ENCODE measurements at regions not wholly inside any gene's neighbourhood (a gene's known extent, or its start where the extent isn't known, plus 50 kb on each side); places are given as distances from the start of the nearest gene placed in this dataset.

- DNase-seq (ENCODE audit: low read depth in 3 of 3): no peak
Observed at GRCh38 chr2:128401680-128402079, 83.0 kb upstream of the HS6ST1 start.

GRCh38 chr2:128402911-128403670, 84.4 kb upstream of the HS6ST1 start:
- no peak for DNase-seq (ENCODE audit: low read depth in 3 of 3)

- DNase-seq (ENCODE audit: low read depth in 3 of 3): no peak
Observed at GRCh38 chr2:128403814-128404708, 85.4 kb upstream of the HS6ST1 start.

GRCh38 chr2:128404709-128405466, 86.2 kb upstream of the HS6ST1 start:
- DNase-seq (ENCODE audit: low read depth in 3 of 3): no peak

- DNase-seq (ENCODE audit: low read depth in 3 of 3): no peak
Observed at GRCh38 chr2:128405467-128405900, 86.8 kb upstream of the HS6ST1 start.

GRCh38 chr2:128405981-128406613, 87.4 kb upstream of the HS6ST1 start:
- no peak for DNase-seq (ENCODE audit: low read depth in 3 of 3)

GRCh38 chr2:128406736-128407554, 88.3 kb upstream of the HS6ST1 start:
- DNase-seq (ENCODE audit: low read depth in 3 of 3): no peak

- no peak for DNase-seq (ENCODE audit: low read depth in 3 of 3)
Observed at GRCh38 chr2:128408349-128409305, 90.0 kb upstream of the HS6ST1 start.

GRCh38 chr2:128409326-128410034, 90.8 kb upstream of the HS6ST1 start:
- DNase-seq (ENCODE audit: low read depth in 3 of 3): no peak

- no peak for DNase-seq (ENCODE audit: low read depth in 3 of 3)
Observed at GRCh38 chr2:128410035-128410757, 91.5 kb upstream of the HS6ST1 start.

- DNase-seq (ENCODE audit: low read depth in 3 of 3): no peak
Observed at GRCh38 chr2:128410758-128411215, 92.1 kb upstream of the HS6ST1 start.

- DNase-seq (ENCODE audit: low read depth in 3 of 3): no peak
Observed at GRCh38 chr2:128411431-128411830, 92.8 kb upstream of the HS6ST1 start.

- no peak for DNase-seq (ENCODE audit: low read depth in 3 of 3)
Observed at GRCh38 chr2:128412181-128412871, 93.7 kb upstream of the HS6ST1 start.

- DNase-seq (ENCODE audit: low read depth in 3 of 3): no peak
Observed at GRCh38 chr2:128413014-128413717, 94.5 kb upstream of the HS6ST1 start.

- DNase-seq (ENCODE audit: low read depth in 3 of 3): no peak
Observed at GRCh38 chr2:128413718-128414341, 95.2 kb upstream of the HS6ST1 start.

- no peak for DNase-seq (ENCODE audit: low read depth in 3 of 3)
Observed at GRCh38 chr2:128414351-128414750, 95.7 kb upstream of the HS6ST1 start.
